Astrocyte (in vitro differentiated cells and primary cell): ENCODE measurements at regions not wholly inside any gene's neighbourhood (a gene's known extent, or its start where the extent isn't known, plus 50 kb on each side); places are given as distances from the start of the nearest gene placed in this dataset.

Experiments
- EZH2 ChIP-seq: IDR thresholded peaks from 2 replicates; pipeline ENCODE4 v1.6.1; 2012; ENCODE audit warnings: mild to moderate bottlenecking, low read length, inconsistent platforms; ENCODE audit not compliant: insufficient read depth
- TF ChIP-seq, protein P1 (sequence below): IDR thresholded peaks from 2 replicates; pipeline ENCODE4 v1.5.1; 2011; ENCODE audit warnings: low read depth, mild to moderate bottlenecking, inconsistent platforms, low read length, moderate library complexity; ENCODE audit not compliant: insufficient read depth

GRCh38 chr3:106610362-106610959, 741.6 kb upstream of the CBLB start:
- TF ChIP-seq, protein P1, sequence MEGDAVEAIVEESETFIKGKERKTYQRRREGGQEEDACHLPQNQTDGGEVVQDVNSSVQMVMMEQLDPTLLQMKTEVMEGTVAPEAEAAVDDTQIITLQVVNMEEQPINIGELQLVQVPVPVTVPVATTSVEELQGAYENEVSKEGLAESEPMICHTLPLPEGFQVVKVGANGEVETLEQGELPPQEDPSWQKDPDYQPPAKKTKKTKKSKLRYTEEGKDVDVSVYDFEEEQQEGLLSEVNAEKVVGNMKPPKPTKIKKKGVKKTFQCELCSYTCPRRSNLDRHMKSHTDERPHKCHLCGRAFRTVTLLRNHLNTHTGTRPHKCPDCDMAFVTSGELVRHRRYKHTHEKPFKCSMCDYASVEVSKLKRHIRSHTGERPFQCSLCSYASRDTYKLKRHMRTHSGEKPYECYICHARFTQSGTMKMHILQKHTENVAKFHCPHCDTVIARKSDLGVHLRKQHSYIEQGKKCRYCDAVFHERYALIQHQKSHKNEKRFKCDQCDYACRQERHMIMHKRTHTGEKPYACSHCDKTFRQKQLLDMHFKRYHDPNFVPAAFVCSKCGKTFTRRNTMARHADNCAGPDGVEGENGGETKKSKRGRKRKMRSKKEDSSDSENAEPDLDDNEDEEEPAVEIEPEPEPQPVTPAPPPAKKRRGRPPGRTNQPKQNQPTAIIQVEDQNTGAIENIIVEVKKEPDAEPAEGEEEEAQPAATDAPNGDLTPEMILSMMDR = no peak
- no peak for TF ChIP-seq EZH2
